Ammon's horn (tissue), 1 donor: ENCODE measurements at regions not wholly inside any gene's neighbourhood (a gene's known extent, or its start where the extent isn't known, plus 50 kb on each side); places are given as distances from the start of the nearest gene placed in this dataset.
"Not testable (repeated sequence)": the region's sequence is repeated elsewhere in the genome, so short reads cannot be mapped to it uniquely, and the experiment has no call there.

Experiments used
- DNase-seq: peaks from one replicate; pipeline ENCODE4 v3.0.0-alpha.2; 2016; ENCODE audit warnings: low spot score

- no peak for DNase-seq
Measured at GRCh38 chr2:4916094-4916493, 776.1 kb upstream of the SOX11 start.

DNA sequence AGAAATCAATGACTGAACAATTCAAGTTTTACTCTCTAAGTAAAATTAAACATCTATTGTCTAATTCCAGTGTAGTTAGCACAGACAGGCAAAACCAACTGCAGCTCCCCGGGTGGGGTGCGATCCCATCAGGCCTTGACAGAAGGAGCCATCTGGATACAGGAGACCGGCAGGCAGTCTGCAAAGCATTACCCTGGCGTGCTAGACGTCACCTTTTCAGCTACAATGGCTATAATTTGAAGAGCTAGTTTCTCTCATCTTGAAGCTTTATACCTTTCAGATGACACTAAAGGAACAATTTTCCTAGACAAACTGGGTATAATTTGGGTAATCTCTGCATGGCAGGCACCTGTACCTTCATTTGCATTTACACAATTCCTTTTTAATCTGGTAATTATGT lies 761.5 kb upstream of the SOX11 start:
- no peak for DNase-seq

GRCh38 chr2:4931721-4932365 lies 760.3 kb upstream of the SOX11 start:
- no peak for DNase-seq

- not testable (repeated sequence) for DNase-seq
Measured at GRCh38 chr2:4935291-4935690, 756.9 kb upstream of the SOX11 start.

GRCh38 chr2:4937550-4937949 lies 754.6 kb upstream of the SOX11 start:
- DNase-seq: no peak

DNA sequence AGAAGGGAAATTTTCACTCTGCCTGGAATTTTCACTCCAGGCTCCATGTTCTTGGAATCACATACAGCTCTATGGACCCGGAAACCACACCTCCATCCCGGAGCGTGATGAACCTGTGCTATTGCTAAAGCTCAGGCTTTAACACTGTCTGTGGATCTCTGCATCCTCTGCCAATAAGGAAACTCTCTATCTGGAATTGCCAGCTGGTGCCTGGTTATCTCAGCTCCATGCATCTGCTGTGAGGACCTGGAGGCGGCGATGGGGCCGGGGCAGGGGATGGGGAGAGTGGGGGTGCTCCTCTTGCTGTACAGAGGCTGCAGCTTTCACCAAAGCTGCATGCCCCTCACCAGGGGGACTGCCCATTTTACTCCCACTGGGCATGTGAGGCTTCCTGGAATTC lies 754.0 kb upstream of the SOX11 start:
- DNase-seq: no peak

DNA sequence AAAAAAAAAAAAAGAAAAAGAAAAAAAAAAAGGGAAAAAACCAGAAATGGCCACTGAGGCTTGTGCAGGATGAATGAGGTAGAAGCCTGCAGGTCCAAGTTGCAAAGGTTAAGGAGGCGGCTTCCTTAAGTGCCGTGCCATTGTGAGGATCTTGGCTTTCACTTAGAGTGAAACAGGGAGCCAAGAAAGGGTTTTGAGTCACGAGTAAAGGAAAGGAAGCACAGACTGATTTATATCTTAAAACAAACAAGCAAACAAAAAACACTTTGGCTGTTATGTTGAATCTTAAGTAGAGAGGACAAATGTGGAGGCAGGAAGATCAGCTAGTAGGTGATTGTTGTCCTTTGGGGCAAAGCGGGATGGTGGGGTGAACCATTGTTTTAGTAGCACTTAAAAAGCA lies 749.7 kb upstream of the SOX11 start:
- DNase-seq: no peak

- DNase-seq: no peak
Measured at GRCh38 chr2:4947911-4948310, 744.3 kb upstream of the SOX11 start.

DNA sequence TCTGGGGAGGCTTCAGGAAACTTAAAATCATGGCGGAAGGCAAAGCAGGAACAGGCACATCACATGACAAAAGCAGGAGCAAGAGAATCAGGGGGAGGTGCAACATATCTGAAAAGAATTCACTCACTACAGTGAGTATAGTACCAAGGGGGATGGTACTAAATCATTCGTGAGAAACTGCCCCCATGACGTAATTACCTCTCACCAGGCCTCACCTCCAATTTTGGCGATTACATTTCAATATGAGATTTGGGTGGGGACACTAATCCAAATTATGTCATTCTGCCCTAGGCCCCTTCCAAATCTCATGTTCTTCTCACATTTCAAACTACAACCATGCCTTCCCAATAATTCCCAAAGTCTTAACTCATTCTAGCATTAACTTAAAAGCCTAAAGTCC lies 740.8 kb upstream of the SOX11 start:
- no peak for DNase-seq

DNA sequence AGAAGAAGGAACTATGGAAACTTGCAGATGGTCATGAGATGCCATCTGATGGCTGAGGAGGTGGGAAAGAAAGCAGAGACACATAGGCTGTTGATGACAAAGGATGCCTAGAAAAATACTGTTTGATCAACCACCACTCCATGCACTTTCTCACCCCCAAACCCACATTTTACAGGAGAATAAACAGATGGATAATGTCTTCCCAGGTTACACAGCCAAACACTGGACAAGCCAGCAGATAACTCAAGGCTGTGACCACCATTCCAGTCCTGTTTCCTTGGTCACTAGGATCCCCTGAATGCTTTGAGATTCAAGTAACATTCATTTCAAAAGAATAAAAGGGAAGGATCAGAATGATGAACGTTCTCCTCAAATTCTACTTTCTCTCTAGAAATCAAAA lies 733.0 kb upstream of the SOX11 start:
- no peak for DNase-seq

GRCh38 chr2:4962419-4962818 lies 729.8 kb upstream of the SOX11 start:
- DNase-seq: no peak

DNA sequence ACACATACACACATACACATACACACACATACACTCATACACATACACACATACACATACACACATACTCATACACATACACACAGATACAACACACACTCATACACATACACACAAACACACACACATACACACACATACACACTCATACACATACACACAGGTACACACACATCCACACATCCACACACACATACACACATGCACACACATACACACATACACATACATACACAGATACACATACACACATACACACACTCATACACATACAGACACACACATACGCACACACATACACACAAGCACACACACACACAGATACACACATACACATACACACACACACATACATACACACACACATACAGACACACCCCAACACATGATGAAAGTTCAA lies 729.1 kb upstream of the SOX11 start:
- no peak for DNase-seq

- DNase-seq: no peak
Measured at GRCh38 chr2:4964001-4964540, 728.1 kb upstream of the SOX11 start.

- DNase-seq: no peak
Measured at GRCh38 chr2:4964579-4964978, 727.6 kb upstream of the SOX11 start.

DNA sequence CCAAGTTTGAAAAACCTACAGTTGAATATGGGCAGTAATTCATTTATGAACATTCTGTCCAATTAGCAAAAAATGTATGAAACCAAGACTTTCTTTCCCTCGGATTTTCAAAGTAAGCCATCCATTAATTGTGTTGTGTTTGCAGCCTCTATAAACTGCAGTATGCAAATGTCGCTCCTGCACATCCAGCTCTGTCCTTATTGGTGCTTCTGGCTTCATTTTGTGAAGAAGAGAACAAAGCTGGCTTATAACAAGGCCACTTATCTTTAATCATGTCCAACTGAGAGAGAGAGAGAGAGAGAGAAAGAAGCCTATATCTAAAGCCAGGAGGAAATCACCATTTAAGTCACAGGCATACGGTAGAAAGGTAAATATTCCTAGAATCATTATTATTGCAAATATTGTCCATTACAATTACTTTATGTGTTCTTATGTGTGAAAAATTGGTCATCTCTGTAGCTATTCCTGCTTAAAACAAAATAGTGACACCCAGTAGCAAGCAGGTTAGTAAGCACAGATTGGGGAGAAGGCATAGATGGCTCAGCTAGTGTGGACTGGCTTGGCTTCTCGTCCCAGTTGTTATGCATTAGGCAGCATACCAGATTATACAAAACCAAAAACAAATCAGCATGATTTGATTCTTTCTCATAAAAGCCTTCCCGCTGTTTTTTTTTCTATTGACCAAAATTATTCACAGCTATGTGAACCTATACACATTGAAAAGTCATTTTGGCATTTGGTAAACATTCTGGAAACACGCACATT lies 726.4 kb upstream of the SOX11 start:
- DNase-seq: no peak

GRCh38 chr2:4967206-4967605 lies 725.0 kb upstream of the SOX11 start:
- no peak for DNase-seq

- no peak for DNase-seq
Measured at GRCh38 chr2:4972472-4972871, 719.7 kb upstream of the SOX11 start.

- DNase-seq: no peak
Measured at GRCh38 chr2:4973354-4973753, 718.8 kb upstream of the SOX11 start.

GRCh38 chr2:4973973-4974372 lies 718.2 kb upstream of the SOX11 start:
- DNase-seq: no peak

DNA sequence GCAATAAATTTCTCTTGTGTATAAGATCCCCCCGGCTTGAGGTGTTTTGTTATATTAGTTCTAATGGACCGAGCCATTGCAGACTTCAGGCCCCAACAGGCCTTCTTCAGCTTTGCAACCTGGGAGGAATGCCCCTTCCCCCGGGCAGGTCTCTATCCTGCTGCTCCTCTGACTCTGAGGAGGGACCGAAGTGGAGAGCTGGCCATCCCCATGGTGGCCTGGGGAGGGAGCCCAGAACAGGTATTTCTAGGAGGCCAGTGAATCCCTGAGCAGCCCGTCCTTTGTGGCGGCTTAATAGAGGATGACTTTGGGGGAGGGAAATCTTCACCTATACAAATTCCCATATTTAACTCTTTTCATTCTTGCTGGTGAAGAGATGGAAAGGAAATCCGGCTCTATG lies 715.8 kb upstream of the SOX11 start:
- DNase-seq: no peak

DNA sequence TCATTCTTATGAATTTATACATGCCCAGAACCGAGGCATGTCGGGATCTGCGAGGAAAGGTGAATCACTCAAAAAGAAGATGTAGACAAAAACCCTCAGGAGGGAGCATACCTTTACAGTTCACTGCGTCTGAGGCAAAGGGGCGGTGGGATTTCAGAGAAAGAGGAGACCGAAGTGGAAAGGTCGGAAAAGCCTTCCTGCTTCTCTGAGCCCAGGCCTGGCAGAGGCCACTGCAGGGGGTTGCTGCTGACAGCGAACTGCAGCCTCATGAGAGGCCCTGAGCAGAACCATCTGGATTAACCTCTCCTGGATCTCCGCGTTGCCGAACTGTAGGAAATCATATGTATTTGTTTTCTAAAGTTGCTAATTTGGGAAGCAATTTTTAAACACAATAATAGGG lies 713.1 kb upstream of the SOX11 start:
- DNase-seq: no peak

DNA sequence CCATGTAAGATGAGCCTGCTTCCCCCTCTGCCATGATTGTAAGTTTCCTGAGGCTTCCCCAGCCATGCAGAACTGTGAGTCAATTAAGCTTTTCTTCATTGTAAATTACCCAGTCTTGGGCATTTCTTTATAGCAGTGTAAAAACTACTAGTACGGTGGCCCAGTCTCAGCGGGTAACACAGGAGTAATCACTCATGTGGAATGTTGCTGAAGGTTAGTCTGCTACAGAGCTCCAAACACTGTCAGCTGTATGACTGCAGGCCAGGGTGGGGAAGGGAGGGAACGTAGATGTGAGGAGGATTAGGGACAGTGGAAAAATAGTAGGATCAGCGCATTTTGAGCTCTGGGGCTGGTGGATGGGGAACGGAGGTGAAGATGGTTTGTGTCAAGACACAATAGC lies 711.2 kb upstream of the SOX11 start:
- DNase-seq: no peak

DNA sequence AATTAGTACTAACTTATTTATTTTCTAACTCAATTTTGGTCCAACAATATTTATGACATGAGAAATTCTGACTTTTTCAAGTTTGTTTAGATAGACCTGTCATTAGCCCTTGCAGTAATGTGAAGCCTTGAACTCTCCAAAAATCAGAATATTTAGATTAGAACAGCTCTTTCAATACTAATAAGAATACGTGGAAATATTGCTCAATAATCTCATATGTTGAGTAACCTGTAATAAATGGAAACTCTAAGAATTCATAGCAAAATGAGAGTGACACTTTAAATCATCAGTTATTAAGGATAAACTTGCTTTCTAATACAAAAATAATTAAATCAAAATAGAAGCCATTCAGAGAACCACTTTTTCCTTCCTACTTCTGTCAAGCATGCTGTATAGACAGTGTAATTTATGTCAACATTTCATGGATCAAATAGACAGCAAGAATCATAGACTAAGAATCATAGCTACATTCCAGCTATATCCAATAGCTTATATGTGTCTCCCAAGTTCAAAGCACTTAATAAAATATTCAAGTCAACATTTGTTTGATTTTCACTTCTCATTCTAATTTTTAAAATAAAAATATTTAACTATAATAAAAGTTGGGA lies 710.3 kb upstream of the SOX11 start:
- DNase-seq: no peak
